NB4 (cell line): ENCODE measurements at regions not wholly inside any gene's neighbourhood (a gene's known extent, or its start where the extent isn't known, plus 50 kb on each side); places are given as distances from the start of the nearest gene placed in this dataset.

Experiments
- CTCF ChIP-seq: IDR thresholded peaks from one replicate; pipeline ENCODE4 v1.5.1; 2012; ENCODE audit warnings: low read depth, low read length
- MYC ChIP-seq: IDR thresholded peaks from 2 replicates; pipeline ENCODE4 v1.6.1; 2011; ENCODE audit warnings: low read depth, low read length

- no peak for TF ChIP-seq CTCF
- no peak for TF ChIP-seq MYC
These were observed 372.5 kb upstream of the C1orf174 start for GRCh38 chr1:4272568-4272967.
